Esophagus muscularis mucosa (tissue), 4 donors: ENCODE measurements at regions not wholly inside any gene's neighbourhood (a gene's known extent, or its start where the extent isn't known, plus 50 kb on each side); places are given as distances from the start of the nearest gene placed in this dataset.

Experiments
- DNase-seq: peaks from one replicate; pipeline ENCODE4 v3.0.0-alpha.2; 2017; ENCODE audit errors: extremely low spot score
- H3K27ac ChIP-seq, 4 donors: fragments of 200-600 bp; sonication (generic); replicated peaks in 1 of 4; 1 replicate in 3 of 4; 2 replicates in 1 of 4; pipeline ENCODE4 v1.5.1; 2016 to 2019; ENCODE audit warnings: mild to moderate bottlenecking in 1 of 4
- H3K27me3 ChIP-seq, 4 donors: fragments of 200-600 bp; sonication (generic); one replicate each; pipeline versions ENCODE4 v1.5.1 to v1.6.0; 2016 to 2019
- H3K36me3 ChIP-seq, 4 donors: fragments of 200-600 bp; sonication (generic); one replicate each; pipeline ENCODE4 v1.5.1; 2016 to 2019
- H3K4me1 ChIP-seq, 4 donors: fragments of 200-600 bp; sonication (generic); one replicate each; pipeline ENCODE4 v1.5.1; 2016 to 2019
- H3K4me3 ChIP-seq, 4 donors: fragments of 200-600 bp; sonication (generic); 1 replicate in 2 of 4; 2 replicates in 2 of 4; pipeline ENCODE4 v1.5.1; 2016 to 2019; ENCODE audit warnings: mild to moderate bottlenecking in 4 of 4, moderate library complexity in 1 of 4
- H3K9me3 ChIP-seq, 4 donors: fragments of 200-600 bp; sonication (generic); 1 replicate in 3 of 4; 2 replicates in 1 of 4; pipeline ENCODE4 v1.5.1; 2016 to 2019
- CTCF ChIP-seq, 3 experiments: fragments of 200-600 bp in 2 of 3; fragments of 450-650 bp in 1 of 3; sonication (generic) in 2 of 3; IDR thresholded peaks; one replicate each; pipeline ENCODE4 v1.5.1; 2017 to 2019; ENCODE audit warnings: antibody characterized with exemption in 3 of 3, mild to moderate bottlenecking in 2 of 3, moderate library complexity in 1 of 3
- EP300 ChIP-seq: sonication (generic); formaldehyde crosslinking; IDR thresholded peaks from one replicate; pipeline ENCODE4 v1.6.1; 2017; ENCODE audit warnings: antibody characterized with exemption
- POLR2A ChIP-seq: fragments of 450-650 bp; IDR thresholded peaks from one replicate; pipeline ENCODE4 v1.6.1; 2017; ENCODE audit warnings: antibody characterized with exemption, moderate library complexity, mild to moderate bottlenecking, low read depth
- POLR2AphosphoS5 ChIP-seq, 2 donors: sonication (generic); formaldehyde crosslinking; IDR thresholded peaks; one replicate each; pipeline ENCODE4 v1.6.1; 2017; ENCODE audit warnings: antibody characterized with exemption in 2 of 2
- WGBS: methylation state at CpG from one replicate; pipeline ENCODE4 v1.1.5; 2018; 5-methylcytosine and 5-hydroxymethylcytosine counted together
- intact Hi-C: fragments of 100-400 bp; cut with DNase I; formaldehyde crosslinking; loops from one replicate; pipeline ENCODE4 v1.15.1; 2023

DNA sequence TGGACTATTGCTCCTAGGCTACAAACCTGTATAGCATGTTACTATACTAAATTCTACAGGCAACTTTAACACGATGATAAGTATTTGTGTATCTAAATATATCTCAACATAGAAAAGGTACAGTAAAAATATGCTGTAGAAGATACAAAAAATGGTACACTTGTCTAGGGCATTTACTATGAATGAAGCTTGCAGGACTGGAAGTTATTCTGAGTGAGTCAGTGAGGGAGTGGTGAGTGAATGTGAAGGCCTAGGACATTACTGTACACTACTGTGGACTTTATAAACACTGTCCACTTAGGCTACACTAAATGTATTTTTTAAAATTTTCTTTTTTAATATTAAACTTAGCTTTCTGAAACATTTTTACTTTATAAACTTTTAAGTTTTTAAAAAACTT is 140.5 kb upstream of the SGO1 start:
- Histone ChIP-seq H3K9me3 (no peaks in the 10 kb centered on the region), H3K4me1 (peaks cover 0 to 10% (median 0%) of the 10 kb centered on the region in 4 donors), H3K36me3 (no peaks in the 10 kb centered on the region), H3K27ac (no peak overlapping the region), H3K4me3 (no peak overlapping the region), H3K27me3 (no peaks in the 10 kb centered on the region)
- WGBS = 95% methylated on average over 1 of the region's 1 CpG
- intact Hi-C loops = no loop called here
- no peak for TF ChIP-seq CTCF (IDR thresholded peaks at IDR 0.05)
- TF ChIP-seq POLR2AphosphoS5 (IDR thresholded peaks at IDR 0.05) = no peak
- no peak for TF ChIP-seq POLR2A
- no peak for TF ChIP-seq EP300
- no peak for DNase-seq

DNA sequence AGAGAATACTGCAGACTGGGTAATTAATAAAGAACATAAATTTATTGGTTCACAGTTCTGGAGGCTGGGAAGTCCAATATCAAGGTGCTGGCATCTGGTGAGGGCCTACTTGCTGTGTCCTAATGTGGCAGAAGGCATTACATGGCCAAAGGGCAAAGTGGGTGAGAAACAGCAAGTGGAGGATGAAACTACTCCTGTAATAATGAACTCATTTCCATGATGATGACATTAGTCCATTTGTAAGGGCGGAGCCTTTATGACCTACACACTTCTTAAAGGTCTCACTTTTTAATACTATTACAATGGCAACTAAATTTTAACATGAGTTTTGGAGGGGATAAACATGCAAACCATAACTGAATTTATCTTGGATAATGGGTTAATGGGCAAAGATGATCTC is 139.6 kb upstream of the SGO1 start:
- Histone ChIP-seq H3K27me3 (no peaks in the 10 kb centered on the region), H3K4me1 (peaks cover 0 to 16% (median 2%) of the 10 kb centered on the region in 4 donors), H3K9me3 (no peaks in the 10 kb centered on the region), H3K27ac (no peak overlapping the region), H3K4me3 (no peak overlapping the region), H3K36me3 (no peaks in the 10 kb centered on the region)
- intact Hi-C loops = no loop called here
- no peak for TF ChIP-seq EP300
- TF ChIP-seq CTCF (IDR thresholded peaks at IDR 0.05) = no peak
- no peak for TF ChIP-seq POLR2AphosphoS5 (IDR thresholded peaks at IDR 0.05)
- TF ChIP-seq POLR2A = no peak
- DNase-seq = no peak
- WGBS = 83% methylated on average over 1 of the region's 1 CpG

DNA sequence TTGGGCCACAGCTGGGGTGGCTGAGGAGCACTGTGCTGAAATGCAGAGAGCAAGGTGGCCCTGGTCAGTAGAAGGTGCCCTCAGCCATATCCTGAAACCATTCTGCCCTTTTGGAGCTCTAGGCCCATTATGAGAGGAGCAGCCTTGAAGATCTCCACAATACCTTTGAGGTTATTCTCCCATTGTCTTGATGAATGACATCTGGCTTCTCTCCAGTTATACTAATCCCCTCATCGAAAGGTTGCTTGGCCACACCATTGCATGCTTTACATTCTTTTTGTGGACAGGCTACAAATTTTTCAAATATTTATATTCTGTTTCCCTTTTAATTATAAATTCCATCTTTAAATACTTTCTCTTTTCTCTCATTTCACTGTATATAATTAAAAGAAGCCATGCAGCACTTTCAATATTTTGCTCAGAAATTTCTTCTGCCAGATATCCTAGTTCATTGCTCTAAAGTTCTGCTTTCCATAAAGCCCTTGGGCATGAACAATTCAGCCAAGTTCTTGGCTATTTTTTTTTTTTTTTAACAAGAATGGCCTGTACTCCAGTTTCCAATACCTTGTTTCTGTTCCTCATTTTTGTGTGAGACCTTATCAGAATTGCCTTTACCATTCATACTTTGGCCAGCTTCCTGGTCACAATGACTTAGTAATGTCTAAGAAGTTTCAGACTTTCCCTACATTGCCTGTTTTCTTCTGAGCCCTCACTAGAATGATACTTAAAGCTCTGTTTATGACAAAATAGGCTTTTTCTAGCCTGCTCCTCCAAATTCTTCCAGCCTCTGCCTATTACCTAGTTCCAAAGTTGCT is 138.9 kb upstream of the SGO1 start:
- TF ChIP-seq POLR2AphosphoS5 (IDR thresholded peaks at IDR 0.05) = no peak
- TF ChIP-seq EP300 = no peak
- no peak for TF ChIP-seq CTCF (IDR thresholded peaks at IDR 0.05)
- TF ChIP-seq POLR2A = no peak
- no peak for DNase-seq
- WGBS = 38% methylated on average over 1 of the region's 1 CpG
- Histone ChIP-seq H3K4me3 (no peak overlapping the region), H3K9me3 (no peaks in the 10 kb centered on the region), H3K27ac (no peak overlapping the region), H3K4me1 (peaks cover 0 to 23% (median 9%) of the 10 kb centered on the region in 4 donors), H3K36me3 (no peaks in the 10 kb centered on the region), H3K27me3 (no peaks in the 10 kb centered on the region)
- intact Hi-C loops = no loop called here

GRCh38 chr3:20323307-20323927 is 137.4 kb upstream of the SGO1 start:
- Histone ChIP-seq H3K9me3 (no peaks in the 10 kb centered on the region), H3K27me3 (no peaks in the 10 kb centered on the region), H3K4me3 (no peak overlapping the region), H3K4me1 (peaks cover 0 to 36% (median 16%) of the 10 kb centered on the region in 4 donors), H3K36me3 (no peaks in the 10 kb centered on the region), H3K27ac (no peak overlapping the region)
- TF ChIP-seq POLR2A = no peak
- no peak for TF ChIP-seq POLR2AphosphoS5 (IDR thresholded peaks at IDR 0.05)
- TF ChIP-seq EP300 = no peak
- TF ChIP-seq CTCF (IDR thresholded peaks at IDR 0.05) = no peak
- WGBS = 88% methylated on average over 8 of the region's 8 CpGs
- DNase-seq = no peak
- intact Hi-C loops = no loop called here
